ENCODE measurements at regions not wholly inside any gene's neighbourhood (a gene's known extent, or its start where the extent isn't known, plus 50 kb on each side); places are given as distances from the start of the nearest gene placed in this dataset.

GRCh38 chr6:54776891-54777290, 69.7 kb upstream of the FAM83B start:
- POLR2A ChIA-PET, result no interaction called here
- no peak overlapping the region for H3K4me3 ChIP-seq (ENCODE audit: low read length)
- H3K9me3 ChIP-seq (ENCODE audit: low read length), result no peaks in the 10 kb centered on the region
- CTCF ChIA-PET, result no interaction called here
- Mint-ChIP-seq H3K4me1 (no peaks in the 10 kb centered on the region), H3K27ac (no peak overlapping the region), H3K4me3 (no peak overlapping the region), H3K36me3 (no peaks in the 10 kb centered on the region), H3K27me3 (peaks cover 0 to 2% of the 10 kb centered on the region in 2 donors), H3K9me3 (peaks cover 0 to 29% (median 7%) of the 10 kb centered on the region in 5 donors)
- DNase-seq, result no peak
- no peaks in the 10 kb centered on the region for H3K4me1 ChIP-seq (ENCODE audit: insufficient read depth, low read length)
- no peaks in the 10 kb centered on the region for H3K36me3 ChIP-seq (ENCODE audit: insufficient read depth, low read length)
- no peak overlapping the region for H3K27ac ChIP-seq (ENCODE audit: low read depth, low read length)
- no peaks in the 10 kb centered on the region for H3K27me3 ChIP-seq (ENCODE audit: insufficient read depth, low read length, poor library complexity, severe bottlenecking)

- no peaks in the 10 kb centered on the region for H3K36me3 ChIP-seq (ENCODE audit: insufficient read depth, low read length)
- H3K27ac ChIP-seq (ENCODE audit: low read depth, low read length), result no peak overlapping the region
- CTCF ChIA-PET, result no interaction called here
- H3K4me3 ChIP-seq (ENCODE audit: low read length), result no peak overlapping the region
- Mint-ChIP-seq H3K9me3 (peaks cover 0 to 33% (median 4%) of the 10 kb centered on the region in 5 donors), H3K27ac (no peak overlapping the region), H3K36me3 (no peaks in the 10 kb centered on the region), H3K27me3 (peaks cover 0 to 2% of the 10 kb centered on the region in 2 donors), H3K4me1 (no peaks in the 10 kb centered on the region), H3K4me3 (no peak overlapping the region)
- H3K9me3 ChIP-seq (ENCODE audit: low read length), result no peaks in the 10 kb centered on the region
- no peaks in the 10 kb centered on the region for H3K27me3 ChIP-seq (ENCODE audit: insufficient read depth, low read length, poor library complexity, severe bottlenecking)
- POLR2A ChIA-PET, result no interaction called here
- DNase-seq, result no peak
- H3K4me1 ChIP-seq (ENCODE audit: insufficient read depth, low read length), result no peaks in the 10 kb centered on the region
Observed at GRCh38 chr6:54778731-54779130, 67.8 kb upstream of the FAM83B start.

- Histone ChIP-seq H3K27me3 (ENCODE audit: insufficient read depth, low read length, poor library complexity, severe bottlenecking) (no peaks in the 10 kb centered on the region), H3K9me3 (ENCODE audit: low read length) (no peaks in the 10 kb centered on the region), H3K27ac (ENCODE audit: low read depth, low read length) (no peak overlapping the region), H3K4me1 (ENCODE audit: insufficient read depth, low read length) (no peaks in the 10 kb centered on the region), H3K4me3 (ENCODE audit: low read length) (no peak overlapping the region), H3K36me3 (ENCODE audit: insufficient read depth, low read length) (no peaks in the 10 kb centered on the region)
- Mint-ChIP-seq H3K27me3 (no peaks in the 10 kb centered on the region), H3K4me1 (no peaks in the 10 kb centered on the region), H3K36me3 (no peaks in the 10 kb centered on the region), H3K27ac (no peak overlapping the region), H3K9me3 (peaks cover 3 to 21% (median 7%) of the 10 kb centered on the region in 5 donors), H3K4me3 (no peak overlapping the region)
- ChIA-PET POLR2A (no interaction called here), CTCF (no interaction called here)
- DNase-seq, result no peak
Observed at GRCh38 chr6:54784011-54784410, 62.6 kb upstream of the FAM83B start.

GRCh38 chr6:54786154-54786553, 60.4 kb upstream of the FAM83B start:
- H3K36me3 ChIP-seq (ENCODE audit: insufficient read depth, low read length), result no peaks in the 10 kb centered on the region
- H3K9me3 ChIP-seq (ENCODE audit: low read length), result no peaks in the 10 kb centered on the region
- no peak overlapping the region for H3K4me3 ChIP-seq (ENCODE audit: low read length)
- no peak overlapping the region for H3K27ac ChIP-seq (ENCODE audit: low read depth, low read length)
- ChIA-PET POLR2A (no interaction called here), CTCF (no interaction called here)
- no peaks in the 10 kb centered on the region for H3K27me3 Mint-ChIP-seq
- H3K9me3 Mint-ChIP-seq, result peaks cover 3 to 27% (median 9%) of the 10 kb centered on the region in 5 donors
- DNase-seq, result no peak
- H3K4me1 ChIP-seq (ENCODE audit: insufficient read depth, low read length), result no peaks in the 10 kb centered on the region
- H3K4me1 Mint-ChIP-seq, result no peaks in the 10 kb centered on the region
- H3K27ac Mint-ChIP-seq, result no peak overlapping the region
- no peaks in the 10 kb centered on the region for H3K27me3 ChIP-seq (ENCODE audit: insufficient read depth, low read length, poor library complexity, severe bottlenecking)
- H3K4me3 Mint-ChIP-seq, result no peak overlapping the region
- no peaks in the 10 kb centered on the region for H3K36me3 Mint-ChIP-seq

GRCh38 chr6:54787825-54788224, 58.7 kb upstream of the FAM83B start:
- Mint-ChIP-seq H3K4me1 (no peaks in the 10 kb centered on the region), H3K27ac (no peak overlapping the region), H3K4me3 (no peak overlapping the region), H3K27me3 (no peaks in the 10 kb centered on the region), H3K9me3 (peaks cover 3 to 29% (median 8%) of the 10 kb centered on the region in 5 donors), H3K36me3 (no peaks in the 10 kb centered on the region)
- no peak for DNase-seq
- Histone ChIP-seq H3K27ac (ENCODE audit: low read depth, low read length) (no peak overlapping the region), H3K27me3 (ENCODE audit: insufficient read depth, low read length, poor library complexity, severe bottlenecking) (no peaks in the 10 kb centered on the region), H3K4me3 (ENCODE audit: low read length) (no peak overlapping the region), H3K36me3 (ENCODE audit: insufficient read depth, low read length) (no peaks in the 10 kb centered on the region), H3K9me3 (ENCODE audit: low read length) (no peaks in the 10 kb centered on the region), H3K4me1 (ENCODE audit: insufficient read depth, low read length) (no peaks in the 10 kb centered on the region)
- POLR2A ChIA-PET, result no interaction called here
- CTCF ChIA-PET, result no interaction called here
